HTR-8/SVneo (cell line): ENCODE measurements at regions not wholly inside any gene's neighbourhood (a gene's known extent, or its start where the extent isn't known, plus 50 kb on each side); places are given as distances from the start of the nearest gene placed in this dataset.

ENCODE experiments used
- DNase-seq: peaks from one replicate; pipeline ENCODE4 v3.0.0; 2011; ENCODE audit warnings: low spot score, mixed read lengths; ENCODE audit not compliant: insufficient read length
- FAIRE-seq: peaks from 2 replicates; lab custom pipeline; 2011; peaks lifted over from hg19 to GRCh38; lab: Jason Lieb, UNC

GRCh38 chr17:12567077-12568053 lies 98.3 kb upstream of the MYOCD start:
- FAIRE-seq (no peak), DNase-seq (no peak)

- FAIRE-seq, result no peak
- no peak for DNase-seq
Measured at GRCh38 chr17:12568358-12569251, 97.1 kb upstream of the MYOCD start.

- DNase-seq, result no peak
- FAIRE-seq, result no peak
Measured at GRCh38 chr17:12571606-12572005, 94.1 kb upstream of the MYOCD start.

GRCh38 chr17:12574525-12574924 lies 91.2 kb upstream of the MYOCD start:
- no peak for FAIRE-seq

DNA sequence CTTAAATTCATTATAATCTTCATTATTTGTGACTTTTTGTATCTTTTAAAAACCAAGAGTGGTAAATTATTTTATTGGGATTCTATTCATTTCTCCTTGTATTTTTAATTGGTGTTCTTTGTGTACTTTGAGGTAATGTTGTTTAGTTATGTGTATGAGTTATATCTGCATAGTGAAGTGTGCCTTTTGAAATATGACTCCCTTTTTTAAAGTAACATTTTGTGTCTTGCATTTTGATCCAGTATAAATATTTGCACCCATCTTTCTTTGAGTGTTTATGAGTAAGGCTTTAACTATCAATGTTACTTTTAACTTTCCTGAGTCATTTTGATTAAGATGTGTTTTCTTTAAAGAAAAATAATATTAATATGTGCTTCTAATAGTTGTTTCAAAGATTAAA lies 90.0 kb upstream of the MYOCD start:
- no peak for DNase-seq
- FAIRE-seq, result no peak

More at GRCh38 chr17:12574525-12574924, 91.2 kb upstream of the MYOCD start:
- DNase-seq, result no peak

DNA sequence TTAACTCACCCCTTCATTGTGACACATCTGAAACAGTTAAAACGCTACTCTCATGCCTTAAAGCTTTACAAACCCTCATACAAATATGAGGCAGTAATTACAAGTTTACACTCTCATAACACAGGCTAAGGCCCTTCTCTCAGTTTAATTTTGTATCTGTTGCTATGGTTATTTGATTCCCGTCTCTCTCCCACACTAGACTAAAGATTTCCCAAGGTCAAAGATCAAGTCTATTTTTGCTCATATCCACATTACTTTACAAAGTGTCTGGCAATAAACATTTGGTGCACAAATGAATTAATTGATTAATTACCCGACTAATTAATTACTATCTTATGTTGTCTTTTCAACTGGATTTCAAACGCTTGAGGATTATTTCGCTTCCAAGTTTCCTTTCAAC lies 86.4 kb upstream of the MYOCD start:
- DNase-seq (no peak), FAIRE-seq (no peak)

DNA sequence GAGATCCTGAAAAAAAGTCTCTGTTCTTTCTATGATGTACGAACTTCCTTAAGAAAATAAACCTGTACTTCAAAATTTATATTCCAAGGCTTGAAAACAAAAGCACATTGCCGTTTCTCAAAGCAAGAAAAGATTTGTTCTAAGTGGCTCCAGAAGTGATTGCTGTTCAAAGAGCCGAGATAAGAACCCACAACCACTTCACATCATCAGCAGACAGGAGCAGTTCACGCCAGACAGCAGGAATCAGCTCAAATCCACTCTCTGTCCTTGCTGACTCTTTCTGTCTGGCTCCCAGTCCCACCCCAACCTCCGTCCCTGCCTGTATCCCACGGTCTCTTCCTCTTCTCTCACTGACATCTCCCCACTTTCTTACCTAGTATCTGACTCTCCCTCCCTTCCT lies 85.0 kb upstream of the MYOCD start:
- DNase-seq, result no peak
- FAIRE-seq, result no peak

DNA sequence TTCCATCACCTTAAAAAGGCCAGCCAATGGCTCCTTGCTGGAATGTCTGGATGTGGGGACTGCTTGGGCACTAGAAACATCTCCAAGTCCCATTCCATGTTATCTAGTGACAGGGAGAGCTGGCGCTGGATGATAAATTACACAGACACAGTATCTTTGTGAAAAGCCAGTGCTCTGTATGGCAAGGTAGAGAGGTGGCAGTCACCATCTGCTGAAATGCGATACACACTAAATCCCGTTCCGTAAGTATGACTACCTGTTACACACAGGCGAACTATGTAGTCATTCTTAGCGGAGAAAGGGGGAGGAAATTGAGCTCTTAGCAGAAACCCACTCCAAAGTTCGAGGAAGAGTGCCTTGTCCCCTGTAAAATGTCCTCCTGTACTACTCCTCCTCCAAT lies 81.0 kb upstream of the MYOCD start:
- no peak for FAIRE-seq
- no peak for DNase-seq

GRCh38 chr17:12588531-12588930 lies 77.2 kb upstream of the MYOCD start:
- DNase-seq, result no peak
- no peak for FAIRE-seq

DNA sequence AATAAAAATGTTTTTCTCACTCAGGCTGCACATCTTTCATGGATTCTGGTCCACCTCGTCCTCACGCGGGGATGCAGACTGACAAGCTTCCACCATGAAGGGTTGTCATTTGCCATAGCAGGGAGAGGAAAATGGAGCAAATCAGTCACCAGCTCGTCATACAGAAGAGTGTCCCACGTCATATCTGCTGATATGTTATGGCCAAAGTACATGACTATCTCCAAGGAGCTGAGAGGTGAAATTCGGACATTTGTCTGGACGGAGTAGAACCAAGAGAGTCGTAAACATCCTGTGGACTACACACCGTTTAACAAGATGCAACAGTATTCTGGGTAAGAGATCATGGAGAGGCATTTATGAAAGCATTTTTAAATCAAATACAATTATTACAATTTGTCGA lies 75.3 kb upstream of the MYOCD start:
- FAIRE-seq, result peak; percentile 72
- no peak for DNase-seq

GRCh38 chr17:12591021-12591735 lies 74.5 kb upstream of the MYOCD start:
- FAIRE-seq (no peak), DNase-seq (peak; percentile 45)

- FAIRE-seq (no peak), DNase-seq (no peak)
Measured at GRCh38 chr17:12592941-12593340, 72.7 kb upstream of the MYOCD start.

DNA sequence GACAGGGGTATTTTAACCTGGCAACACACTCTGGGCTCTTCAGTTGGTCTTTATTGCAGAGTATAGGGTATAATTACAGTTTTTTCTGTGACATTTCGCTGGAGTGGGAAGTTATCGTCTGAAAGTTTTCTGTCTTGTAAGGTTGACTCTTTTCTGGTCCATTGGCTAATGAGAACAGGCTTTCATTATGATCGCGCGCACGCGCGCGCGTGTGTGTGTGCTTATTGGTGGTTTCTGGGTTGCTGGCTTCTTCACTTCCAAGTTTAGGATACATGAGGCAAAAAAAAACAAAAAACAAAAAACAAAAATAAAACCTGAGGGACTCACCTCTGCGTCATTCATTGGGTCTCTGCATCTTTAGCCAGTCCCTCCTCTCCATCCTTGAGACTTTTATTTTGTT lies 68.7 kb upstream of the MYOCD start:
- FAIRE-seq (no peak), DNase-seq (no peak)

- DNase-seq (no peak), FAIRE-seq (no peak)
Measured at GRCh38 chr17:12597895-12598294, 67.8 kb upstream of the MYOCD start.

DNA sequence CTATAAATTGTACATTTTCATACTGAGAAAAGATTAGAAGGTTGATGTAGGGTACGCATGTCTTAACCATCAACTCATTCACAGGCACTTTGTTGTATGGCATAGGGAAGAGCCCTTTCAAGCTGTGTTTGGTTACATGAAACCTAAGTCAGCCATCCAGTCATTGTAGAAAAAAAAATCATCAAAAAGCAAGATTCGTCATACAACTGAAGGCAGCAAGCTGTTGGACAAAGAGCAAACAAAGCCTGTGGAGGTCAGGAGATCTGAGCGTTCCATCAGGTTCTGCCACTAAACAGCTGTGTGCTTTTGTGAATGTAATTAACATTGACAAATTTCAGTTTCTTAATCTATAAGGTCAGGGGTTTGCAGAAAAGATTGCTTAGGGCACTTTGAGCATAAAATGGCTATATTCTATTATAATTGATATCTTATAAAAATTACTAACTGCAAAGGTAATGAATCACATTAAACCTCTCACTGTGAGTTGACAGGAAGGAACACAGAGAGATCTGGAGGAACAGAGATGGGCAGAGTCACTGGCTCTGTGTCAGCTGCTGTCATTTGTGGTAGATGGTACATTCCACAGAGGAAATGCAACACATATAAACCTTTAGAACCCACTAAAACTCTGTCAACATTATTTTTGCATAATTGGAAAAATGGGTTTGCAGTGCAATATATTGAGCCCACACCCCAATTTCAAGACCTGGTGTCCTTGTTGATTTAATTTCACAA lies 66.3 kb upstream of the MYOCD start:
- no peak for FAIRE-seq
- no peak for DNase-seq

- FAIRE-seq, result no peak
Measured at GRCh38 chr17:12600349-12600748, 65.3 kb upstream of the MYOCD start.

GRCh38 chr17:12603566-12603965 lies 62.1 kb upstream of the MYOCD start:
- FAIRE-seq (no peak), DNase-seq (no peak)

More at GRCh38 chr17:12600349-12600748, 65.3 kb upstream of the MYOCD start:
- DNase-seq, result no peak

GRCh38 chr17:12605222-12605621 lies 60.5 kb upstream of the MYOCD start:
- FAIRE-seq (no peak), DNase-seq (no peak)

GRCh38 chr17:12613566-12613965 lies 52.1 kb upstream of the MYOCD start:
- DNase-seq (peak; percentile 37), FAIRE-seq (peak; percentile 85)
